ENCODE measurements at regions not wholly inside any gene's neighbourhood (a gene's known extent, or its start where the extent isn't known, plus 50 kb on each side); places are given as distances from the start of the nearest gene placed in this dataset.

DNA sequence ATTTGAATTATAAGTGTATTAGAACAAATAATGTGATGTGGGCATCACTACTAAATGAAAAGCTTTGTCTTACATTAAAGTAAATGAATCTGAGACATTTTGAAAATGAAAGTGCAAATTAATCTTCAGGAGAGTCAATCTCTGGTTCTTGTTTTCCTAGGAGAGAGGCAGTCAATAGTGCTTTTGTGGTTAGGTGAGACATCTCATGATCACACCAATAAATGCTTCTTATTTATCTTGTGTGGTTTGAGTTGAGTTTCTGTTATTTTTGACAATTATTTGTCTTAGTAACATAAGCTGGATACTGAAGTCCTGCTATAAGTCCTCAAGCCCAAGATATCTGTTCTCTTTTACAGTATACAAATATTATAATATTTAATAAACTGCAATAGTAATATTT lies 1378.0 kb upstream of the PCDH9 start:
- no peak for TF ChIP-seq EZH2 (IDR thresholded peaks at IDR 0.05; ENCODE audit: borderline replicate concordance, low read depth, low read length, poor library complexity, severe bottlenecking)
- TF ChIP-seq, protein P1, sequence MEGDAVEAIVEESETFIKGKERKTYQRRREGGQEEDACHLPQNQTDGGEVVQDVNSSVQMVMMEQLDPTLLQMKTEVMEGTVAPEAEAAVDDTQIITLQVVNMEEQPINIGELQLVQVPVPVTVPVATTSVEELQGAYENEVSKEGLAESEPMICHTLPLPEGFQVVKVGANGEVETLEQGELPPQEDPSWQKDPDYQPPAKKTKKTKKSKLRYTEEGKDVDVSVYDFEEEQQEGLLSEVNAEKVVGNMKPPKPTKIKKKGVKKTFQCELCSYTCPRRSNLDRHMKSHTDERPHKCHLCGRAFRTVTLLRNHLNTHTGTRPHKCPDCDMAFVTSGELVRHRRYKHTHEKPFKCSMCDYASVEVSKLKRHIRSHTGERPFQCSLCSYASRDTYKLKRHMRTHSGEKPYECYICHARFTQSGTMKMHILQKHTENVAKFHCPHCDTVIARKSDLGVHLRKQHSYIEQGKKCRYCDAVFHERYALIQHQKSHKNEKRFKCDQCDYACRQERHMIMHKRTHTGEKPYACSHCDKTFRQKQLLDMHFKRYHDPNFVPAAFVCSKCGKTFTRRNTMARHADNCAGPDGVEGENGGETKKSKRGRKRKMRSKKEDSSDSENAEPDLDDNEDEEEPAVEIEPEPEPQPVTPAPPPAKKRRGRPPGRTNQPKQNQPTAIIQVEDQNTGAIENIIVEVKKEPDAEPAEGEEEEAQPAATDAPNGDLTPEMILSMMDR (conservative IDR thresholded peaks at IDR 0.05; ENCODE audit: low read depth, low read length), result no peak

All from A673 (cell line).